ENCODE measurements at regions not wholly inside any gene's neighbourhood (a gene's known extent, or its start where the extent isn't known, plus 50 kb on each side); places are given as distances from the start of the nearest gene placed in this dataset.

- H3K36me3 ChIP-seq (ENCODE audit: insufficient read depth, low read length) = no peaks in the 10 kb centered on the region
- no peak overlapping the region for H3K27ac ChIP-seq (ENCODE audit: low read depth, low read length)
- no peak for DNase-seq (ENCODE audit: low read depth)
- Mint-ChIP-seq H3K9me3 (ENCODE audit: unreplicated experiment) (no peaks in the 10 kb centered on the region), H3K4me3 (ENCODE audit: unreplicated experiment) (no peak overlapping the region), H3K27me3 (ENCODE audit: low read depth, unreplicated experiment) (no peaks in the 10 kb centered on the region), H3K4me1 (ENCODE audit: low read depth, unreplicated experiment) (no peaks in the 10 kb centered on the region), H3K27ac (ENCODE audit: unreplicated experiment) (no peak overlapping the region), H3K36me3 (ENCODE audit: low read depth, unreplicated experiment) (no peaks in the 10 kb centered on the region)
- no peak overlapping the region for H3K9ac ChIP-seq (ENCODE audit: low read length)
- H3K27me3 ChIP-seq (ENCODE audit: insufficient read depth, low read length) = no peaks in the 10 kb centered on the region
- TF ChIP-seq CTCF (IDR thresholded peaks at IDR 0.05; ENCODE audit: insufficient read depth, low read depth, low read length) (no peak), EZH2 (IDR thresholded peaks at IDR 0.05; ENCODE audit: insufficient read depth, low read length) (no peak)
- no peak overlapping the region for H2AFZ ChIP-seq (ENCODE audit: low read depth, low read length)
- H3K79me2 ChIP-seq (ENCODE audit: insufficient read depth, low read length) = no peaks in the 10 kb centered on the region
- no peak overlapping the region for H3K4me2 ChIP-seq (ENCODE audit: low read length)
- H3K4me3 ChIP-seq (ENCODE audit: insufficient read depth, low read depth, low read length) = no peak overlapping the region
- no peaks in the 10 kb centered on the region for H3K4me1 ChIP-seq (ENCODE audit: insufficient read depth, low read length)
- no peaks in the 10 kb centered on the region for H4K20me1 ChIP-seq (ENCODE audit: insufficient read depth, low read length)
- no peak for FAIRE-seq
- no peaks in the 10 kb centered on the region for H3K9me3 ChIP-seq (ENCODE audit: insufficient read depth, low read depth, low read length)
Observed at GRCh38 chr7:16136896-16137295, 284.4 kb downstream of the CRPPA start.

- Histone ChIP-seq H4K20me1 (ENCODE audit: insufficient read depth, low read length) (no peaks in the 10 kb centered on the region), H3K27me3 (ENCODE audit: insufficient read depth, low read length) (no peaks in the 10 kb centered on the region), H2AFZ (ENCODE audit: low read depth, low read length) (no peak overlapping the region), H3K4me3 (ENCODE audit: insufficient read depth, low read depth, low read length) (no peak overlapping the region), H3K9me3 (ENCODE audit: insufficient read depth, low read depth, low read length) (no peaks in the 10 kb centered on the region), H3K4me1 (ENCODE audit: insufficient read depth, low read length) (no peaks in the 10 kb centered on the region), H3K79me2 (ENCODE audit: insufficient read depth, low read length) (no peaks in the 10 kb centered on the region), H3K27ac (ENCODE audit: low read depth, low read length) (no peak overlapping the region), H3K9ac (ENCODE audit: low read length) (no peak overlapping the region), H3K4me2 (ENCODE audit: low read length) (no peak overlapping the region), H3K36me3 (ENCODE audit: insufficient read depth, low read length) (no peaks in the 10 kb centered on the region)
- Mint-ChIP-seq H3K27ac (ENCODE audit: unreplicated experiment) (no peak overlapping the region), H3K27me3 (ENCODE audit: low read depth, unreplicated experiment) (no peaks in the 10 kb centered on the region), H3K9me3 (ENCODE audit: unreplicated experiment) (no peaks in the 10 kb centered on the region), H3K4me1 (ENCODE audit: low read depth, unreplicated experiment) (no peaks in the 10 kb centered on the region), H3K36me3 (ENCODE audit: low read depth, unreplicated experiment) (no peaks in the 10 kb centered on the region), H3K4me3 (ENCODE audit: unreplicated experiment) (no peak overlapping the region)
- FAIRE-seq (no peak), DNase-seq (ENCODE audit: low read depth) (no peak)
- TF ChIP-seq EZH2 (IDR thresholded peaks at IDR 0.05; ENCODE audit: insufficient read depth, low read length) (no peak), CTCF (IDR thresholded peaks at IDR 0.05; ENCODE audit: insufficient read depth, low read depth, low read length) (no peak)
Observed at GRCh38 chr7:16135658-16136057, 285.7 kb downstream of the CRPPA start.

GRCh38 chr7:16130111-16131110, 290.9 kb downstream of the CRPPA start:
- Histone ChIP-seq H3K27ac (ENCODE audit: low read depth, low read length) (peak overlapping the region; percentile 82), H3K4me3 (ENCODE audit: insufficient read depth, low read depth, low read length) (no peak overlapping the region), H3K4me2 (ENCODE audit: low read length) (peak overlapping the region; percentile 80), H3K4me1 (ENCODE audit: insufficient read depth, low read length) (peaks cover 13% of the 10 kb centered on the region), H3K79me2 (ENCODE audit: insufficient read depth, low read length) (no peaks in the 10 kb centered on the region), H3K27me3 (ENCODE audit: insufficient read depth, low read length) (no peaks in the 10 kb centered on the region), H3K9me3 (ENCODE audit: insufficient read depth, low read depth, low read length) (no peaks in the 10 kb centered on the region), H4K20me1 (ENCODE audit: insufficient read depth, low read length) (no peaks in the 10 kb centered on the region), H3K9ac (ENCODE audit: low read length) (peak overlapping the region; percentile 71), H2AFZ (ENCODE audit: low read depth, low read length) (no peak overlapping the region), H3K36me3 (ENCODE audit: insufficient read depth, low read length) (no peaks in the 10 kb centered on the region)
- Mint-ChIP-seq H3K4me1 (ENCODE audit: low read depth, unreplicated experiment) (peaks cover 15% of the 10 kb centered on the region), H3K27ac (ENCODE audit: unreplicated experiment) (peak overlapping the region; percentile 93), H3K9me3 (ENCODE audit: unreplicated experiment) (no peaks in the 10 kb centered on the region), H3K36me3 (ENCODE audit: low read depth, unreplicated experiment) (no peaks in the 10 kb centered on the region), H3K4me3 (ENCODE audit: unreplicated experiment) (no peak overlapping the region), H3K27me3 (ENCODE audit: low read depth, unreplicated experiment) (no peaks in the 10 kb centered on the region)
- no peak for TF ChIP-seq CTCF (IDR thresholded peaks at IDR 0.05; ENCODE audit: insufficient read depth, low read depth, low read length)
- TF ChIP-seq EZH2 (IDR thresholded peaks at IDR 0.05; ENCODE audit: insufficient read depth, low read length) = no peak
- peak; percentile 45 for FAIRE-seq
- DNase-seq (ENCODE audit: low read depth) = peak; percentile 35

All from astrocyte (in vitro differentiated cells and primary cell).